HG02973 (cell line): ENCODE measurements at regions not wholly inside any gene's neighbourhood (a gene's known extent, or its start where the extent isn't known, plus 50 kb on each side); places are given as distances from the start of the nearest gene placed in this dataset.

ENCODE experiments used
- ATAC-seq: cut with Tn5 transposase; IDR thresholded peaks from one replicate; pipeline ENCODE4 v1.9.1; 2021; ENCODE audit warnings: moderate library complexity; ENCODE audit not compliant: unreplicated experiment

GRCh38 chr13:44117351-44117750 is 237.6 kb downstream of the LACC1 start:
- ATAC-seq: no peak

DNA sequence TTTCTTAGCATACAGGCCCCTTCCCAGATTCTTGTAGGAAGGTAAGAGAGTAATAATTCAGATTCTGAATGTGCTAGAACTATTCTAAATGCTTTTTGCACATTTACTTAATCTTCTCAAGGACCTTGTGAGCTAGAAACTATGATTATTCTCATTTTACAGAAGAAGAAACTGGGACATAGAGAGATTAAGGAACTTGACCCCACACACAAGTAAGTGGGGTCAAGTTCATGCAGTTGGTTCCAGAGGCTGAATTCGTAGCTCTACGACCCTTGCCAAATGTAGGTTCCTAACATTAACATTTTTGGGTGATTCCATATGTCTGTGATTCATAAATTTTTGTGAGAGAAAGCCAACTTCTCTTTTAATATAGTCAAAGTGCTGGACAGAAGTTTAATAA is 238.1 kb downstream of the LACC1 start:
- no peak for ATAC-seq

DNA sequence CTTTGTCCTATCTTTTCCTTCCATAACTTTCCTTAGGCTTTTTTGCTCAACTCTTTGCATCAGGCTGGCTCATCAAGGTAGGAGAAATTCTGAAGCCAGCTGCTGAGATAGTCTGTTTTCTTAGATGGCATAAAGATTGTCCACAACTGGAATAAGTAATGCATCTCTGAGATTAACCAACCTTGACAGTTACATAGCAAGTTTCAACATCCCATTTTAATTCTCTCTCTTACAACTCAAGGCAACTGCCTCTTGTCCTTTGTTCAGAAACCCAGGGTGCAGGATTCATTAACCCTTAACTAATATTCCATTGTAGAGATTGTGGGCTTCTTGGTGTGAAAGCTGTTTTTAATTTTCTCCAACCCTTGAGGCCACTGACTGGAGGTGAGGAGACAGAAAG is 239.2 kb downstream of the LACC1 start:
- ATAC-seq: no peak

DNA sequence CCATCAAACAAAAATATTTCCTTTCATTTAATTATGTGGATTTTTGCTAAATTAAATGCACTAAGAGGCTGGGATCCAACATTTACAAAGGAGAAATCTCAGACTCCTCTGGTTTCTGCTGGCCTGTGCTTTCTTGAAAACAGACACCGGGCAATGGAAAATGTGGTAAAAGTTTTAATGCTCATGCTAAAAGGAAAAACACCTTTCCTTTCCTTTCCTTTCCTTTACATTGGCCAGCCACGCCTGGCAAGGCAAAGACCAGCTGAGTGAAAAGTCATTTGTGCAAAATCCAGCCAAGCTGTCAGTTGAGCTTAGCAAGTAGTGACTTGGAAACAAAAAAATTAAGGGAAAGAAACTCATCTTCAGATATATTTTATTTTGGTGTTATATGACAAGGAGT is 240.3 kb downstream of the LACC1 start:
- no peak for ATAC-seq

- ATAC-seq: no peak
Measured at GRCh38 chr13:44120849-44121755, 241.4 kb downstream of the LACC1 start.

DNA sequence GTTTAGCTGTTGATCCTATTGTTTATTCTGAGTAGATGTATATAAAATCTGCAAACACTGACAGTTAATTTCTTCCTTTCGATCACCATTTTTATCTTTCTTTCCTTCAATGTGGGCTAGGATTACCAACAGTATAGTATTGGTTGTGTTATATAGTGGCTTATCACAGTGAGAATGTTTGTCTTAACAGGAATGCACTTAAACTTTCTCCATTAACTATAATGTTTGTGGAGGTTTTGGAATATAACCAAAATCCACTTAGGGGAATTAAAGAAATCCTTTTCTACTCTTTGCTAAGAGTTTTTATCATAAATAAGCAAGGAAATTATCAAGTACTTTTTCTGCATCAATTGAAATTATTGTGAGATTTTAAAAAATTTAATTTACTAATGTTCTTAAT is 244.6 kb downstream of the LACC1 start:
- ATAC-seq: no peak

DNA sequence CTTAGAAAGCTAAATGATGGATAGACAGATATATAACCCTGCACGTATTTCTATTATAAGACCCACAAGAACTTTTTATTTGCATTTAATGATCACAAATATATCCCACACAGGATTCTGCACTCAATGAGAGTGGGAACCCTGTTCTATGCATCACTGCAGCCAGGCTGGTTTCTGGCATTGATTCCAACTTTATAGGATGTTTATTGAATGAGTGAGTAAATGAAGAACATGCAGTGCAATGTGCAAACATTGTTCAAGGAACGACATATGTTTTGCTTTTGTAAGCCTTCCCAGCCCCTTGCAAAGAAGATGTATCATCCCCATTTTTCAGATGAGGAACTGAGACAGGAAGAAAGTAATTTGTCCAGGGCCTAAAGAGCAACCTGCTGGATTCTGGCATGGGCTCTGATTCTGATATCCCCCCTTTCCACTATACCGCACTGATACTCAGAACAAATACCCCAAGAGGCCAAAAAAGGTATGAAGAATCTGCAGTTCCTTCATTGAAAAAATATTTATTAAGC is 246.3 kb downstream of the LACC1 start:
- ATAC-seq: no peak

DNA sequence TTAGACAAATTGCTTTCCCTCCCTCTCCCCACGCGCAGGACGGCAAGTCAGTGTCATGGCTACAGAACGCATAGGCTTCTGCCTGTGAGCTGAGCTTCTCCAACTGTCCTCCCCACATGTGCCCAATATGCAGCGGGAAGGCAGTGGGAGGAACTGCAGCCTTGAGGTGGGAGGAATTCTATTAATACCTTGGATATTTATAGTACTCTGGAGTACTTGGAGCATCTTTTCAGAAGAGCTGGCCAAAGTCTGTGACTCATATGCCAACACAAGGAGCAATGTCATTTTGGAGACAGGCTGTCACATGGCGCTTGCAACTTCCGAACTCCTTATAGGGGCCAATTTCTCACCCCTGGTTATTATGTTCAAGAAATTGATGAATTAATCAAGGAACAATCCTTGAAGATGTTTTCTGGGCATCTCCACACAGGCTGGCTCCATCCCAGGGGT is 245.0 kb upstream of the SERP2 start:
- no peak for ATAC-seq

- ATAC-seq: no peak
Measured at GRCh38 chr13:44129418-44129817, 244.2 kb upstream of the SERP2 start.

GRCh38 chr13:44131069-44131614 is 242.5 kb upstream of the SERP2 start:
- no peak for ATAC-seq

DNA sequence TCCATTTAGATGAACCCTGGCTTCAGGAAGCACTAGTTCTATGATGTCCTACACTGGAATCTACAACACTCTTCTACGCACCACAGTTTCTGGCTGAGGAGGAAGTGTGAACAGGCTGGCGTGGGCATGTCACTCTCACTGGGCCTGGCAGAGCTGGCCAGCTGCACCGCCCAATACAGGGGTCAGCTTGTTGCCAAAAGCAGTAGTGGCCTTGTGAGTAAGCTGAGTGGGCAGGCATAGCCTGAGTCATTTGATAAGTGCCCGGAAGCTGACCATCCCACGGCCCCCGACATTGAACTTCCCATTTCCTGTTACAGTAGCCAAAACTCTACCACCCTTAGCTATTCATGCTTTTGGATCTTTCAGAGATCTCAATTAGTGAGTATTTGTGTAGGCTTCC is 240.9 kb upstream of the SERP2 start:
- no peak for ATAC-seq

GRCh38 chr13:44133626-44134025 is 240.0 kb upstream of the SERP2 start:
- no peak for ATAC-seq

DNA sequence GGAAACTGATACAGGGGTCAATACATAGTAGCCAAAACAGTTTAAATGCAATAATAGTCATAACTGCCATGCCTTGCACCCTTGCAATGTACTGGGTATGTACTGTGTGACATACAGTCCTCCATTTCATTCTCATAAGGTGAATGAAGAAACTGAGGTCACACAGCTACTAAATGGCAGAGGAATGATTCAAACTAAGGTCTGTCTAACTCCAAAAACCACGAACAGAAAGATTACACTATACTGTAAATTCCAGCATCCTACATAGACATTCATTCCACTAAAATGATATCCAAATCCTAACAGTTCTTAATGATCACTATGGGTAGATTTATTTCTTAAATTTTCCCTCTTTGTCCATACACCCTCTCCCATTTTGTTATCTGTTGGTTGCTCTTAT is 238.1 kb upstream of the SERP2 start:
- no peak for ATAC-seq

DNA sequence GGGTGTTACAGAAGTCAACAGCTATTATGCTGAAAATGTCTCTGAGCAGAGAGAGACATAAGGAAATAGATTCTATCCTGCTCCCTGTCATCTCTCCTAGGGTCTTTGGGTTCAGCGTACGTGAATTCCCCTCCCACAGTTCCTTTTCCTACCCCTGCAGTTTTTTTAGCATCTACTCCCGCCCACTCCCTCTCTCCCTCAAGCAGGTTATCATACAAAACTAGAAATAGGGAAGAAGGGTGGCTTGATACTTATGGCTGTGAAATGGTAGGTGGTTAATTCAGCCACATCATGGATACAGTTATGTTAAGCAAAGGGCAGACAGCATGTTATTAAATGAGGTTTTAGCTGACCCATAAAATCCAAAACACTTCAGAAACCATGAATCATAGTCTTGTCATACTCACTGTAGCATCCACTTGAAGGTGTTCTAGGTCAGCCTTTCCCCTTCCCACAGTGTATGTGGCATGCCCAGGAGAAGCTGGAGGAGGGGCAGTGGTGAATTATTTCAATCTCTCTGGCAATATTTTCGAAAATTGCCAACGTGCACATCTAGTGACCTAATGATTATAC is 236.8 kb upstream of the SERP2 start:
- ATAC-seq: no peak

- no peak for ATAC-seq
Measured at GRCh38 chr13:44137466-44137865, 236.2 kb upstream of the SERP2 start.

DNA sequence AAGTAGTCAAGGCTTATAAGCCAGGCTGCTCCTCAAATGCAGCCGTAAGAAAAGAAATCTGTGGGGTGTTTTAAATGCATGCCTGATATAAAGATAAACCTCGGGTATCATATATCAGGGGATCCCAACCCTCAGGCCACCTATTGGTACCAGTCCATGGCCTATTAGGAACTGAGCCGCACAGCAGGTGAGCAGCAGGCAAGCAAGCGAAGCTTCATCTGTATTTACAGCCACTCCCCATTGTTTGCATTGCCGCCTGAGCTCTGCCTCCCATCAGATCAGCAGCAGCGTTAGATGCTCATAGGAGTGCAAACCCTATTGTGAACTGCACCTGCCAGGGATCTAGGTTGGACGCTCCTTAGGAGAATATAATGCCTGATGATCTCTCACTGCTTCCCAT is 233.5 kb upstream of the SERP2 start:
- ATAC-seq: no peak

GRCh38 chr13:44140888-44141724 is 232.5 kb upstream of the SERP2 start:
- ATAC-seq: no peak

DNA sequence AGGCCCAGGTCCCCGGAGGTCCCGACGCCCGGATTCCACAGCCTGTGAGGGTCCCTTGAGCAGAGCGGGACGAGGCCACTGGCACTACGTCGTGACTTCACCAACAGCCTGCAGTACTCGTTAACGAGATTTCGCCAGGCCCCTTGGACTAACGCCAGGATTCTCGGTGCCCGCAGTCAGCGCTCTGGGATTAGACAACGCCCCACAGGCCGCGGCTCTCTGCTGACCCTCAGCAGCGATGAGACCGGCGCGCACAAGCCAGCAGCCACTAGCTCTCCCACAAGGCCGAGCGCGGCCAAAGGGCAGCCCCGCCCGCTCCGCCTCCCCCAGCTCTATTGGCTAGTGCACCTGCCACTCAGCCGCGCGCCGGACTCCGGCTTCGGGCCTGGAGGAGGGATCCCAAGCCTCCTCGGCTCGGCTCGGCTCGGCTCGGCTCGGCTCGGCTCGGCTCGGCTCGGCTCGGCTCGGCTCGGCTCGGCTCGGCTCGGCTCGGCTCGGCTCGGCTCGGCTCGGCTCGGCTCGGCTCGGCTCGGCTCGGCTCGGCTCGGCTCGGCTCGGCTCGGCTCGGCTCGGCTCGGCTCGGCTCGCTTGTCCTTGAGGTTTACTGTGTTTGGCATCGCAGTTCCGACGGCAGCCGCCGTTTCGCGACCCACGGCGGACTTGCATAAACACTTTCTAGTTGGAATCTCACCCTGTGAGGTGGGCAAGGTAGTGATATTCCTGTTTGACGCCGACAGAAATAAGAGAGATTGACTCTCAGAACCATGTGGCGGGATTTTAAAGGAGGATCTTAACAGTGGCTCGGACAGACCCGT is 231.7 kb upstream of the SERP2 start:
- ATAC-seq: peak; percentile 99

DNA sequence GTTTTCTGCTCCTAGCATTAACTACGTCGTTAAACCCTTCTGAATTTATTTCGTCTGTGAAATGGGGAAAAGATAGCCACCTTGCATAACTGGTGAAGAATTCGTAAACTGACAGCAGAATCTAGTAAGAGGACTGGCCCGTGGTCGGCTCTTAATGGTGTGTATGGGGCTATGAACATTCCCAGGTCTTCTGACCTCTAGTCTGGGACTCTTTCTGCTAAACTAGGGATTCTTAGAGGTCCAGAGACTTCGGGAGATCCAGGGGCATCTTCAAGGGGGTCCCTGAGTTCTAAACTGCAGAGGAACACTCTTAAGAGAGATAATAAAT is 231.1 kb upstream of the SERP2 start:
- ATAC-seq: no peak

GRCh38 chr13:44142941-44143665 is 230.5 kb upstream of the SERP2 start:
- no peak for ATAC-seq
